Nephron (organoid): ENCODE measurements at regions not wholly inside any gene's neighbourhood (a gene's known extent, or its start where the extent isn't known, plus 50 kb on each side); places are given as distances from the start of the nearest gene placed in this dataset.

Experiments
- H3K27ac Mint-ChIP-seq, 3 experiments: 2 replicates each; pipeline ENCODE4 v1.8.0; 2020; ENCODE audit warnings: mixed read lengths in 3 of 3, mild to moderate bottlenecking in 2 of 3, moderate library complexity in 1 of 3
- H3K27me3 Mint-ChIP-seq: 2 replicates; pipeline ENCODE4 v1.8.0; 2021; ENCODE audit warnings: low read depth, mild to moderate bottlenecking, moderate library complexity, mixed read lengths
- H3K36me3 Mint-ChIP-seq: 2 replicates; pipeline ENCODE4 v1.8.0; 2020; ENCODE audit warnings: low read depth, mixed read lengths
- H3K4me1 Mint-ChIP-seq: 2 replicates; pipeline ENCODE4 v1.8.0; 2020; ENCODE audit warnings: mixed read lengths
- H3K4me3 Mint-ChIP-seq, 3 experiments: 2 replicates each; pipeline ENCODE4 v1.8.0; 2020; ENCODE audit warnings: mild to moderate bottlenecking in 3 of 3, mixed read lengths in 3 of 3, moderate library complexity in 2 of 3
- H3K9me3 Mint-ChIP-seq: 2 replicates; pipeline ENCODE4 v1.8.0; 2020; ENCODE audit warnings: mixed read lengths
- TF ChIP-seq, protein P1 (sequence below), 3 experiments: fragments of 200-600 bp; sonication (generic); IDR thresholded peaks; one replicate each; pipeline ENCODE4 v1.5.0; 2021; ENCODE audit warnings: antibody characterized with exemption in 3 of 3; ENCODE audit not compliant: unreplicated experiment in 3 of 3

DNA sequence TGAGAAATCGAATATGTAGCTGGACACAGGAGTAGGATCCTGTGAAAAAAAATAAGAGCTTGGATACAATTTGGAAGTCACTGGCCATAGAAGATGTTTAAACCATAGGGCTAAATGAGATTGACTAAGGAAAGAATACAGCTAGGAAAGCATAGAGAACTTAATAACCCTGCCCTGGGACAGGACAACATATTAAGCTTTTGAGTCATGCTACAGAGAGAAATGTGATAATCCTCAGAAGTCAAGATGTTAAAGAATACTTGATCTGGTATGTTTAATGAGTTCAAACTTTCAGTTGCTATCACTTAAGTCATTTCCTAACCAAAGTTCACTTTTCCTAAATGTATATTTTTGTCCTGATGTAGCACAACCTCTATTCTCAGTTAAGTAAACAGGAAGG, 154.6 kb upstream of the TSHZ2 start:
- Mint-ChIP-seq H3K4me3 (no peak overlapping the region), H3K36me3 (no peaks in the 10 kb centered on the region), H3K4me1 (no peaks in the 10 kb centered on the region), H3K9me3 (no peaks in the 10 kb centered on the region), H3K27me3 (no peaks in the 10 kb centered on the region), H3K27ac (no peak overlapping the region)
- TF ChIP-seq, protein P1, sequence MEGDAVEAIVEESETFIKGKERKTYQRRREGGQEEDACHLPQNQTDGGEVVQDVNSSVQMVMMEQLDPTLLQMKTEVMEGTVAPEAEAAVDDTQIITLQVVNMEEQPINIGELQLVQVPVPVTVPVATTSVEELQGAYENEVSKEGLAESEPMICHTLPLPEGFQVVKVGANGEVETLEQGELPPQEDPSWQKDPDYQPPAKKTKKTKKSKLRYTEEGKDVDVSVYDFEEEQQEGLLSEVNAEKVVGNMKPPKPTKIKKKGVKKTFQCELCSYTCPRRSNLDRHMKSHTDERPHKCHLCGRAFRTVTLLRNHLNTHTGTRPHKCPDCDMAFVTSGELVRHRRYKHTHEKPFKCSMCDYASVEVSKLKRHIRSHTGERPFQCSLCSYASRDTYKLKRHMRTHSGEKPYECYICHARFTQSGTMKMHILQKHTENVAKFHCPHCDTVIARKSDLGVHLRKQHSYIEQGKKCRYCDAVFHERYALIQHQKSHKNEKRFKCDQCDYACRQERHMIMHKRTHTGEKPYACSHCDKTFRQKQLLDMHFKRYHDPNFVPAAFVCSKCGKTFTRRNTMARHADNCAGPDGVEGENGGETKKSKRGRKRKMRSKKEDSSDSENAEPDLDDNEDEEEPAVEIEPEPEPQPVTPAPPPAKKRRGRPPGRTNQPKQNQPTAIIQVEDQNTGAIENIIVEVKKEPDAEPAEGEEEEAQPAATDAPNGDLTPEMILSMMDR (IDR thresholded peaks at IDR 0.05; ENCODE audit: unreplicated experiment in 3 of 3), result no peak

DNA sequence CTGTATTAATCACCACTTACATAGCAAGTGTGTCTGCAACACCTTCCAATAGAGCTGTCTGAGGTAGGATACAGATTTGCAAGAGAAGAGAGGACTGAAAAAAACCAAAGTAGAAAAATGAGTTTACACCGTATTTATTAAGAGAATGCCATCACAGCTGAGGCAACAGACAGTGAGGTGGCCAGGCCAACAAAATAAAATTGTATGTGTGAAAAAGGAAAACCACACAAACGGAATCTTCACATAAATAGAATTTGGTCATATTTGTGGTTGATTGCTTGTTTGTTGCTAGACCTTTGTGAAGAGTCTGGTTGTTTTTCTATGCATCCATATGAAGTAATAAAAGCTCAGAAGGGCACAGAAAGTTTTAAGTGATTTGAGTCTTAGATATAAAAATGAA, 157.8 kb upstream of the TSHZ2 start:
- Mint-ChIP-seq H3K4me1 (peaks cover 8% of the 10 kb centered on the region), H3K27ac (no peak overlapping the region), H3K27me3 (no peaks in the 10 kb centered on the region), H3K4me3 (no peak overlapping the region), H3K36me3 (no peaks in the 10 kb centered on the region), H3K9me3 (no peaks in the 10 kb centered on the region)
- TF ChIP-seq, protein P1 (IDR thresholded peaks at IDR 0.05; ENCODE audit: unreplicated experiment in 3 of 3), result no peak

DNA sequence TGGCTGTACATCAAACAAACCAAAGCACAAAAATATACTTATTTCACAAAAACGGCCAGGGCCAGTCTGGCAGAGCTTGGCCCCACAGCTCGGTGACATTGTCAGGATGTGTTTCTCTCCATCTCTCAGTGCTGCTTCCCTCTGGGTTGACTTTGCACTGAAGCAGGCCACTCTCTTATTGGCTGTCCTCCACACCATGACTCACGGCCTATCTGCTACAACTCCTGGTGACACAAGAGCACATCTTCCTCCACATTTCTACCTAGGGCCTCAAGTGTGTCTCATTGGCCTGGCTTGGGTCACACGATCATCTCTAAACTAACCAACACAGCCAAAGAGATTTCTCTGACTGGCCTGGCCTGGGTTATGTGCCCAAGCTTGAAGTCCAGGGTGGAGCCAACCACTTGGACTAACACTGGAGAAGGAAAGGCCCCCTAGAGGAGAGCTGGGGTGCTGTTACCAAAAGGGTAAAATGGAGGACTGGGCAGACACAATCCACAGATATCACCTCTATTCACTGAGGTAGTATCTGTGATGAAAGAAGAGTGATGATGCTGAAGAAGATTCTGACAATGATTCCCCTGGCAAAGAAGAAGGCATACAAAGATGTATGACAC, 159.8 kb upstream of the TSHZ2 start:
- Mint-ChIP-seq H3K27me3 (no peaks in the 10 kb centered on the region), H3K4me1 (peaks cover 13% of the 10 kb centered on the region), H3K36me3 (no peaks in the 10 kb centered on the region), H3K4me3 (no peak overlapping the region), H3K27ac (no peak overlapping the region), H3K9me3 (no peaks in the 10 kb centered on the region)
- TF ChIP-seq, protein P1 (IDR thresholded peaks at IDR 0.05; ENCODE audit: unreplicated experiment in 3 of 3), result no peak

DNA sequence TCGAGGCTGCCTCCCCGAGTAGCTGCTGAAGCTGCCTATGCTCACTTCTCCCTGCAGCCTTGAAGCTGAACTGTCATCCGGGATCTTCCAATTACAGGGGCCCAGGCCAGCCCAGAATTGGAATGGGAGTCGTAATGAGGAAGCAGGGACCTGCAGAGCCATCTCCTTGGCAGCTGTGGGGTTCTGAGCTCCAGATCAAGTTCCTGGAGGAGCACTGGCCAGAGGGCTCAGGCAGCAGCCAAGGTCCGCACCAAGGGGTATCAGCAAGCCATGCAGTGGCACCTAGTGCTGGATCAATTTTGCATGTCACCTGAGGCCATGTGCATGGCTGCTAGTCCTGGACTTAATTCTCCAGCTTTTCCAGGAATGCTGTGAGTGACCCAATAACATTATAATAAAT, 163.2 kb upstream of the TSHZ2 start:
- Mint-ChIP-seq H3K27ac (peak overlapping the region in 1 of 3 experiments; percentile 51), H3K4me3 (no peak overlapping the region), H3K36me3 (no peaks in the 10 kb centered on the region), H3K4me1 (peaks cover 38% of the 10 kb centered on the region), H3K9me3 (no peaks in the 10 kb centered on the region), H3K27me3 (no peaks in the 10 kb centered on the region)
- TF ChIP-seq, protein P1 (IDR thresholded peaks at IDR 0.05; ENCODE audit: unreplicated experiment in 3 of 3), result no peak

DNA sequence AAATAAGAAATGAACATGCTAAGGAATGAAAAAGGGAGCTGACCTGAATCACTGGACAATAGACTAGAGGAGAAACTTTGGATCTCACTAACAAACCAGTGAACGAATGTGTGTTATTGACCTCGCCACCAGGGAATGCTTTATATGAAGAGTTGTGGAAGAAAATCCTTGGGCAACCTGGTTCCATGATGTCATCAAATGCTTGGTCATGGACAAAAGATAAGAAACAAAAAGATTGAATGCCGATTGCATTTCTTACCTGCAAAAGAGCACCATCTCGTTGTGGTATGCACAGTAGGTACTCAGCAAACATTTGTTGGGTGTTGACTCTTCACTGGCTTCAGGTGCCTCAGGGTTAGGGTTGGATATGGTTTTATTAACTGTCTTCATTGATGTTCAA, 165.2 kb upstream of the TSHZ2 start:
- no peaks in the 10 kb centered on the region for H3K9me3 Mint-ChIP-seq

DNA sequence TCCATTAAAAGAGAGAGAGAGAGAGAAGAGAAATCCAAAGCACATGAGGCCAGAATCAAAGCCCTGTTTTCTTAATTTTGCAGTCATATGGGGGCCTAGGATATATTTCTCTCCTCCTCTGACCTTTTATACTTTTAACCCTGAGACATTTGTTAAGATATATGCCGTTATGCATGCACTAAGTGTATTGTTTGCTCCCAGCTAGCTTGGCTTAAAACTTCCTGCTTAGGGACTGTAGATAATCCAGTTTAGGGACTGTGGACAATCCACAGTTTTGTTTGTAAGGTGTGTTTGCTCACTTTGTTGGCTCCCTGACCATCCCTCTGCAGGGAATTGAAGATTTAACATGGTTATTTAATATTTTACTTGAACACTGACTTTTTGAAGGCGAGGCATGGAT, 166.3 kb upstream of the TSHZ2 start:
- TF ChIP-seq, protein P1 (IDR thresholded peaks at IDR 0.05; ENCODE audit: unreplicated experiment in 3 of 3), result no peak
- H3K4me3 Mint-ChIP-seq, result peak overlapping the region in 1 of 3 experiments; percentile 2
- no peaks in the 10 kb centered on the region for H3K36me3 Mint-ChIP-seq
- no peaks in the 10 kb centered on the region for H3K27me3 Mint-ChIP-seq
- H3K4me1 Mint-ChIP-seq, result peaks cover 32% of the 10 kb centered on the region
- peak overlapping the region; percentile 83 to 95 (median 87) for H3K27ac Mint-ChIP-seq
- H3K9me3 Mint-ChIP-seq, result no peaks in the 10 kb centered on the region

More for the DNA sequence above, 165.2 kb upstream of the TSHZ2 start:
- TF ChIP-seq, protein P1 (IDR thresholded peaks at IDR 0.05; ENCODE audit: unreplicated experiment in 3 of 3), result no peak
- Mint-ChIP-seq H3K27me3 (no peaks in the 10 kb centered on the region), H3K36me3 (no peaks in the 10 kb centered on the region), H3K27ac (peak overlapping the region in 2 of 3 experiments; percentile 83 to 95), H3K4me3 (no peak overlapping the region), H3K4me1 (peaks cover 38% of the 10 kb centered on the region)
